Endothelial cell of umbilical vein (primary cell): ENCODE measurements at regions not wholly inside any gene's neighbourhood (a gene's known extent, or its start where the extent isn't known, plus 50 kb on each side); places are given as distances from the start of the nearest gene placed in this dataset.

ENCODE experiments used
- BruUV-seq: library from RNA; stranded (reverse); fragments of 400-500 nt; replicated peaks from 2 replicates; lab custom pipeline; 2021; lab: Mats Ljungman, UMichigan
- CTCF ChIA-PET: fragments of 300-600, 350-600 bp; sonication (Branson Sonifier 250); formaldehyde crosslinking; loops from one replicate; lab custom pipeline; 2021; ENCODE audit warnings: antibody characterized with exemption, inconsistent platforms; lab: Charles Lee
- POLR2A ChIA-PET: fragments of 300-600, 350-600 bp; sonication (Branson Sonifier 250); formaldehyde crosslinking; loops from one replicate; lab custom pipeline; 2021; ENCODE audit warnings: antibody characterized with exemption, inconsistent platforms; lab: Charles Lee
- DNase-seq: peaks from one replicate; pipeline ENCODE4 v3.0.0-alpha.2; 2011; ENCODE audit warnings: low read depth, low spot score
- FAIRE-seq: peaks from 2 replicates; lab custom pipeline; 2011; peaks lifted over from hg19 to GRCh38; lab: Jason Lieb, UNC
- H2AFZ ChIP-seq: 2 replicates; pipeline ENCODE4 v1.6.0; 2012; ENCODE audit warnings: low read depth, low read length, control low read depth, inconsistent platforms
- H3K27ac ChIP-seq: 2 replicates; pipeline ENCODE4 v1.5.1; 2011; ENCODE audit warnings: low read depth, mild to moderate bottlenecking, control low read depth, low read length, moderate library complexity; ENCODE audit not compliant: insufficient read depth
- H3K27me3 ChIP-seq, 2 experiments: 2 replicates each; pipeline versions ENCODE4 v1.6.0 to v1.6.1; 2011; ENCODE audit warnings: low read length in 2 of 2, mixed read lengths in 1 of 2; ENCODE audit not compliant: control insufficient read depth in 2 of 2, insufficient read depth in 2 of 2
- H3K36me3 ChIP-seq, 2 experiments: 2 replicates in 1 of 2; 3 replicates in 1 of 2; pipeline ENCODE4 v1.5.1; 2011; ENCODE audit warnings: low read length in 2 of 2, mild to moderate bottlenecking in 1 of 2, moderate library complexity in 1 of 2; ENCODE audit not compliant: control insufficient read depth in 2 of 2, insufficient read depth in 2 of 2; ENCODE audit errors: extremely low read depth in 1 of 2
- H3K4me1 ChIP-seq: 3 replicates; pipeline ENCODE4 v1.5.1; 2011; ENCODE audit warnings: mild to moderate bottlenecking, low read length; ENCODE audit not compliant: control insufficient read depth, insufficient read depth; ENCODE audit errors: extremely low read depth
- H3K4me2 ChIP-seq: 2 replicates; pipeline ENCODE4 v1.6.1; 2011; ENCODE audit warnings: low read length, control low read depth, mixed read lengths; ENCODE audit not compliant: insufficient read depth
- H3K4me3 ChIP-seq, 3 experiments: fragments of 200-600 bp in 1 of 3; sonication (generic), shearing (Covaris generic) in 1 of 3; replicated peaks in 1 of 3; 2 replicates each; pipeline ENCODE4 v1.5.1; 2011 to 2016; ENCODE audit warnings: control low read depth in 3 of 3, low read length in 3 of 3, mild to moderate bottlenecking in 2 of 3, inconsistent platforms in 1 of 3, low read depth in 1 of 3, moderate library complexity in 1 of 3; ENCODE audit not compliant: insufficient read depth in 1 of 3
- H3K79me2 ChIP-seq: 2 replicates; pipeline ENCODE4 v1.6.0; 2012; ENCODE audit warnings: low read length, inconsistent platforms; ENCODE audit not compliant: control insufficient read depth, insufficient read depth
- H3K9ac ChIP-seq: replicated peaks from 2 replicates; pipeline ENCODE3; 2011; ENCODE audit warnings: low read length, control low read depth; ENCODE audit not compliant: insufficient read depth; ENCODE audit errors: extremely low read depth
- H3K9me1 ChIP-seq: replicated peaks from 3 replicates; pipeline ENCODE4 v1.6.0; 2011; ENCODE audit warnings: mild to moderate bottlenecking, low read length; ENCODE audit not compliant: control insufficient read depth, insufficient read depth; ENCODE audit errors: extremely low read depth
- H3K9me3 ChIP-seq: replicated peaks from 2 replicates; pipeline ENCODE4 v1.5.1; 2012; ENCODE audit warnings: low read length, inconsistent platforms; ENCODE audit not compliant: control insufficient read depth, insufficient read depth
- H4K20me1 ChIP-seq: replicated peaks from 2 replicates; pipeline ENCODE3; 2011; ENCODE audit warnings: mild to moderate bottlenecking, low read length; ENCODE audit not compliant: control insufficient read depth, insufficient read depth; ENCODE audit errors: extremely low read depth
- CTCF ChIP-seq, 2 donors: IDR thresholded peaks; 1 replicate in 1 of 2; 2 replicates in 1 of 2; pipeline ENCODE4 v1.5.1; 2011; ENCODE audit warnings: low read length in 2 of 2, mild to moderate bottlenecking in 2 of 2, moderate library complexity in 2 of 2, control low read depth in 1 of 2, inconsistent platforms in 1 of 2, low read depth in 1 of 2; ENCODE audit not compliant: insufficient read depth in 1 of 2; ENCODE audit errors: extremely low read depth in 1 of 2
- EZH2 ChIP-seq: IDR thresholded peaks from 2 replicates; pipeline ENCODE4 v1.6.1; 2012; ENCODE audit warnings: borderline replicate concordance, low read depth, mild to moderate bottlenecking, moderate library complexity, low read length, inconsistent platforms; ENCODE audit not compliant: severe bottlenecking
- FOS ChIP-seq: IDR thresholded peaks from 2 replicates; pipeline ENCODE4 v1.6.1; 2011; ENCODE audit warnings: mild to moderate bottlenecking, low read length, moderate library complexity, borderline replicate concordance; ENCODE audit not compliant: insufficient read depth
- GATA2 ChIP-seq: IDR thresholded peaks from 2 replicates; pipeline ENCODE4 v1.7.0; 2011; ENCODE audit warnings: low read depth, mild to moderate bottlenecking, moderate library complexity, mixed read lengths, low read length; ENCODE audit not compliant: insufficient read length, insufficient read depth
- JUN ChIP-seq: IDR thresholded peaks from 2 replicates; pipeline ENCODE4 v1.6.1; 2011; ENCODE audit warnings: borderline replicate concordance, low read depth; ENCODE audit not compliant: insufficient read length, insufficient read depth
- MAX ChIP-seq: IDR thresholded peaks from 2 replicates; pipeline ENCODE4 v1.6.1; 2011; ENCODE audit not compliant: insufficient read depth, insufficient read length
- MYC ChIP-seq: IDR thresholded peaks from one replicate; pipeline ENCODE4 v1.6.1; 2011; ENCODE audit warnings: mild to moderate bottlenecking, low read depth, low read length
- POLR2A ChIP-seq: IDR thresholded peaks from 2 replicates; pipeline ENCODE4 v1.6.1; 2012; ENCODE audit warnings: low read depth, mild to moderate bottlenecking, control low read depth, low read length
- POLR2AphosphoS5 ChIP-seq: IDR thresholded peaks from 2 replicates; pipeline ENCODE4 v1.6.1; 2012; ENCODE audit warnings: low read depth, mild to moderate bottlenecking, control low read depth, low read length, moderate library complexity; ENCODE audit not compliant: insufficient read depth
- dilution Hi-C: fragments of 300-500 bp; cut with MboI; formaldehyde crosslinking; loops from one replicate; pipeline ENCODE4 v1.15.0; 2019; ENCODE audit warnings: low sequenced_read_pairs; ENCODE audit not compliant: extremely low pct_ligation_motif_present
- intact Hi-C: fragments of 100-400 bp; cut with micrococcal nuclease; formaldehyde crosslinking; loops from one replicate; pipeline ENCODE4 v1.10.0; 2022

GRCh38 chr3:106126067-106126845, 257.4 kb upstream of the CBLB start:
- no TSS peak for BruUV-seq

More at GRCh38 chr3:106126067-106126845, 257.4 kb upstream of the CBLB start:
- Histone ChIP-seq H3K9ac (no peak overlapping the region), H3K4me2 (no peak overlapping the region), H4K20me1 (no peaks in the 10 kb centered on the region), H3K9me1 (no peaks in the 10 kb centered on the region), H3K36me3 (no peaks in the 10 kb centered on the region), H3K4me1 (no peaks in the 10 kb centered on the region), H3K9me3 (no peaks in the 10 kb centered on the region), H2AFZ (no peak overlapping the region), H3K79me2 (no peaks in the 10 kb centered on the region), H3K27me3 (no peaks in the 10 kb centered on the region), H3K27ac (no peak overlapping the region), H3K4me3 (no peak overlapping the region)
- FAIRE-seq: no peak
- DNase-seq: no peak
- POLR2A ChIA-PET: no interaction called here
- CTCF ChIA-PET: no interaction called here
- TF ChIP-seq MYC (no peak), MAX (no peak), POLR2A (no peak), EZH2 (no peak), POLR2AphosphoS5 (no peak), JUN (no peak), GATA2 (no peak), FOS (no peak), CTCF (IDR thresholded peaks at IDR 0.05; ENCODE audit: extremely low read depth in 1 of 2, insufficient read depth in 1 of 2, low read depth in 1 of 2, low read length in 2 of 2) (no peak)
- dilution Hi-C loops: no loop called here
- intact Hi-C loops: no loop called here
